NCI-H2081 (cell line): ENCODE measurements at regions not wholly inside any gene's neighbourhood (a gene's known extent, or its start where the extent isn't known, plus 50 kb on each side); places are given as distances from the start of the nearest gene placed in this dataset.

ENCODE experiments used
- DNase-seq, 2 experiments: peaks; one replicate each; lab custom pipeline; 2025; lab: John Stamatoyannopoulos, UW

DNA sequence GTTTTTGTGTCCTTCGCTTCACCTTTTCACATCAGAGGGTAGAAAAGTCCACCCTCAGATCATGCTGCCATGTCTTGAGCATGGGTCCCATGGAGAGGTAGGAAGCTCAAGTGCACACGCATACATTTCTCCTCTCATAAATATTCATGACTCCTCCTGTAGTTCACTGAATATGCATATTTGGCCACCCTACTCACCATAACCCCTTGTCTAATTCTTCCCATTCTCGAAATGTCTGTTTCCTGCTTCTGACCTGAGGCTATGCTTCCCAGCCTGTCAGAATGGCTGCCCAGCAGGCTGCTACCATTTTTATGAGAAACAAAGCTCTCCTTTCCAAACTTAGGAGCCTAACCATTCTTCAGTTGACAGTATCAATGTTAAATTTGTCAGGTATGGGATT, 86.5 kb downstream of the ADRA2C start:
- DNase-seq = no peak

DNA sequence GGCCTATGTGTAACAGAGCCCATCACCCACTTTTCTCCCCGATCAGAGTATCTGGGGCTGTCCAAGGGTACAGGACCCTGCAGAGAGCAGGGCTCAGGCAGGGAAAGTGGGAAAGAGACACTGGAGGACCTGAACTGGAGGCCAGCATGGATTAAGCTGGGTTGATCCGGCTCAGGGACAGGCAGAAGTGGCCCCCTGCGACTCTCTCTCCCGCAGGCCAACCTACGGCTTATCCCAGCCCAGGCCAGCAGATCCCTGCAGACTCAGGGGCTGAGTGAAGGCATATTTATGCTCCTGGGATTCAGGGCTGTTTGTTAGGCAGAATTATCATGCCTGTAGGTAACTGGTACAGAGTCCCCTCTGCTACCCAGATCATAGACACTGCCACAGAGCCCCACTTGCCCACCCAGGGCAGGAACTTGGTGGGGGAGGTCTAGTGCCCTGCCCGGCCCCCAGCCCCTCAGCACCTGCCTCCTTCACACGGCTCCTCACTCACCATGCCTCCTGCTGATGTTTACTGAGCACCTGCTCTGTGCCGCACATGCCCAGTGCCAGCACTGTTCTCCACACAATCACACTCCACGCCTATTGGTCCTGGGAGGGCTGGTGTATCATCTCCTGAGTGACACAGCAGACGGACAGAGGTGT, 87.3 kb downstream of the ADRA2C start:
- no peak for DNase-seq

GRCh38 chr4:3854661-3855060, 88.5 kb downstream of the ADRA2C start:
- DNase-seq = no peak

DNA sequence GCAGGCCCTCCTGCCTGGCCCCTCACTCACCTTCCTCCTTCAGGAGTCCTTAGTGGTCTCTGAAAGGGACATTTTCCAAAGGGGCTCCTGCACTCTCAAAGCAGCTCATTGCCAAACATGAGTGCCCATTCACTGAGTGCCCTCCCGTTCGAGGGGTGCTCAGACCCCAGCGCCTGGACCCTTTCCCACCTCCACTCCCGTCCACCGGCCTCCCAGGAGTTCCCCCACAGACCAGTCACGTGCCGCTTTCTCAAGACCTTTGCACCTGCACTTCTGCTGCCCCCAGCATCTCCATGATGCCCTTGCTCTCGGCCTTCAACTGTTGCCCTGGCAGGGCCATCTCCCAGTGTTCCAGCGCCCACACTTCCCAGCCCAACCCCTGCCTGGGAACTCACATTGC, 89.5 kb downstream of the ADRA2C start:
- DNase-seq = no peak

GRCh38 chr4:3856604-3857204, 90.5 kb downstream of the ADRA2C start:
- DNase-seq = no peak

- no peak for DNase-seq
These were observed 91.2 kb downstream of the ADRA2C start for GRCh38 chr4:3857269-3857926.

DNA sequence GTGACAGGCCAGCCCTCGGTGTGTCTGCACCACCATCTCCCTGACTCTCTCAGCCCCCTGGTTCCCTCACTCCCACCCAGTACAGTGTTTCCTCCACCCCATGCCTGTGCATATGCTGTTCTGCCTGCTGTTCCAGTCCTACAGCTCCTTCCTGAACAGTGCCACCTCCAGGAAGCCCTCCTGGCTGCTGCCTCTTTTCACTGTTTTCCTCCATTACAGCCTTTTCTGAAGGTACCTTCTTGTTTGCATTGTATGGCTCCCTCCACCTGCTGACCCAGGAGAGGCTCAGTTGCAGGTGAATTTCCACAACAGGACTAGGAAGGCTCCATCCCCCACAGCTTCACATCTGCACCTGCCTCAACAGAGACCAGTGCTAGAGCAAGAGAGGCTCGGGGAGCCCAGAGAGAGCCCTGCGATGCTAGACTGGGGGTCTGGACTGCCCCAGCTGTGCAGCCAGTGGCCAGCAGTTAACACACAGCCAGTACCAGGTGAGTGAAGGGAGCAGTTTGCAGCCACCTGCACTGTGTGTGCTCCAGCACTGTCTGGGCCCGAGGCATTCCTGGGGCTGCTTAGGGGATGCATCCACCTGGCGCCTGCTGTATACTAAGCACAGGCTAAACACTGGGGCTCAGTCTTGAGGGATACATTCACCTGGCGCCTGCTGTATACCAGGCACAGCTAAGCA, 92.0 kb downstream of the ADRA2C start:
- DNase-seq = no peak

DNA sequence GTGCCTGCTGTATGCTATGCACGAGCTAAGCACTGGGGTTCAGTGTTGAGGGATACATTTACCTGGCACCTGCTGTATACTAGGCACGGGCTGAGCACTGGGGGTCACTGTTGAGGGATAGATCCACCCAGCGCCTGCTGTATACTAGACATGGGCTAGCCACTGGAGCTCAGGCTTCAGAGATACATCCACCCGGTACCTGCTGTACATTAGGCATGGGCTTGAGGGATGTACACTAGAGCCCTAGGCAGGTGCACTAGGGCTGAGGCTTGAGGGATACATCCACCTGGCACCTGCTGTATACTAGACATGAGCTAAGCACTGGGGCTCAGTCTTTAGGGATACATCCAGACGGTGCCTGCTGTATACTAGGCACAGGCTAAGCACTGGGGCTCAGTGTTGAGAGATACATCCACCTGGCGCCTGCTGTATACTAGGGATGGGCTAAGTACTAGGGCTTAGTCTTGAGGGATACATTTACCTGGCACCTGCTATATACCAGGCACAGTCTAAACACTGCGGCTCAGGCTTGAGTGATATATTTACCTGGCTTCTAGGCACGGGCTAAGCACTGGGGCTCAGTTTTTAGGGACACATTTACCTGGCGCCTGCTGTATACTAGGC, 92.7 kb downstream of the ADRA2C start:
- no peak for DNase-seq

- DNase-seq = no peak
These were observed 93.4 kb downstream of the ADRA2C start for GRCh38 chr4:3859571-3859970.

GRCh38 chr4:3860061-3860912, 94.1 kb downstream of the ADRA2C start:
- DNase-seq = no peak

- DNase-seq = no peak
These were observed 94.9 kb downstream of the ADRA2C start for GRCh38 chr4:3860913-3861636.

GRCh38 chr4:3861720-3862639, 95.8 kb downstream of the ADRA2C start:
- no peak for DNase-seq

DNA sequence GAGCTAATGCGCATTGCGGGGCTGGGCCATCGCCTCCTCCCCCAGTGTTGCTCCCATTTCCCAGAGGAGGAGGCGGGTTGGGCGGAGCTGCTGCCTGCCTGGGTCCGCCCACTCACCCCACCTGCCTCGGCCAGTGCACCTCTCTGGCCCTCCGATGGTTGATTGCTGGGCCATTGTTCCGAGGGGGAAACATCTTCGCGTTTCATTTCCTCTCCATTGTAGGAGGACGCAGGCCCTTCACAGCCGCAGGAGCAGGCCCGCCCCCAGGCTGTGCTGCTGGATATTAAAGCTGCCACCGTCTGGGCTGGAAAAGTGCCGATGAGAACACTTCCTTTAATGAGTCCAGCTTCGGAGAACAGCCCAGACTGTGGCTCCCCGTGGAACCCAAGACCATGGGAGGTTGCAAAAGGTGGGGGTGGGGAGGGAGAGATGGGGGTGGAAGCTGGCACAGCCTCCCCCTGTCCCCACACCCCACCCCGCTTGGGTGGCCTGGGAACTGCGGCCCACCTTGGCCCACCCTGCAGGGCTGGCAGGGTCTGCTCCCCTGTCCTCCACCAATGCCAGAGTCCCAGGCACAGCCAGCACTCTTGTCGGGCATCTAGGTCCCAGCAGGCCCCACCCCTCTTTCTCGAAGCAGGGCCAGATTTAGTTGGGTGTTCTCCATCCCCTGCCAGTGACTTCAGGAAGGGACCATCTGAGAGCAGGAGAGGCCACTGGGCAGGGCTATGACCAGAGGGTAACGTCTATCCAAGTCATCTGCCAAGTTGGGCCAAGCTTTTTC, 96.6 kb downstream of the ADRA2C start:
- DNase-seq = no peak

GRCh38 chr4:3863841-3864741, 97.9 kb downstream of the ADRA2C start:
- DNase-seq = no peak

- no peak for DNase-seq
These were observed 98.8 kb downstream of the ADRA2C start for GRCh38 chr4:3864742-3865721.

DNA sequence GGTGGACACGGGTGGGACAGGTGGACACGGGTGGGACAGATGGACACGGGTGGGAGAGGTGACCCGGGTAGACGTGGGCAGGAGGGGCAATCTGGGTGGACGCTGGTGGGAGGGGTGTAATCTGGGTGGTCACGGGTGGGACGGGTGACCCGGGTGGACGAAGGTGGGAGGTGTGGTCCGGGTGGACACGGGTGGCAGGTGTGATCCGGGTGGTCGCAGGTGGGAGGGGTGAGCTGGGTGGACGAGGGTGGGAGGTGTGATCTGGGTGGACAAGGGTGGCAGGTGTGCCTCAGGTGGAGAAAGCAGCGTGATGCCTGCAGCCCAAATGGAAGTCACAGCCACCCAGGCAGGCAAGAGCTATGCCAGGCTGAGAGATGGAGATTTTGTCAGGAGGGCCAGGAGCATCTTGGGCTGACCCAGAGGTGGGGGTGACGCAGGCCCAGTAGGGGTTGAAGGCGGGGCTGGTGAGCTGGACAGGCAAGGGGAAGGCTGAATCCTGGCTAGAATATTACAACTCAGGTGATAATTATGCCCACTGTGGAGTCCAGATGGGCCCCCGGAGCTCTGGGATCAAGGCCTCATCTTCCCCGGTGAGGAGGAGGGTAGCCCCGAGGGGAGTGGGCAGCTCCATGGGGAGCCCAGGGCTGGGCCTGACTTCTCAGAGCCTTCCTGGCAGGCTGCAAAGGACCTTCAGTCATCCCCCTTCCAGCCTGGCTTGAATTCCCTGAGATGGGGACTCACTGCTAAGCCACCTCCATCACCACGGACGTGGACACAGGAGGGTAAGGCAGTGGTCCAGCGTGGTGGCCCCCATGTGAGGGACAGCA, 100.0 kb downstream of the ADRA2C start:
- no peak for DNase-seq
